Astrocyte of the cerebellum (primary cell): ENCODE measurements at regions not wholly inside any gene's neighbourhood (a gene's known extent, or its start where the extent isn't known, plus 50 kb on each side); places are given as distances from the start of the nearest gene placed in this dataset.
"Not testable (repeated sequence)": the region's sequence is repeated elsewhere in the genome, so short reads cannot be mapped to it uniquely, and the experiment has no call there.

Experiments used
- DNase-seq: peaks from one replicate; pipeline ENCODE4 v3.0.0-alpha.2; 2011; ENCODE audit warnings: low read depth
- H3K4me3 ChIP-seq: 2 replicates; pipeline ENCODE4 v1.5.1; 2011; ENCODE audit warnings: mild to moderate bottlenecking, low read depth, low read length, moderate library complexity
- in situ Hi-C: cut with HindIII; loops from 2 replicates; pipeline ENCODE4 v1.10.0; 2017; ENCODE audit warnings: low sequenced_read_pairs
- TF ChIP-seq, protein P1 (sequence below): IDR thresholded peaks from 2 replicates; pipeline ENCODE4 v1.5.1; 2012; ENCODE audit warnings: low read length, low read depth, moderate library complexity, mild to moderate bottlenecking; ENCODE audit errors: missing control alignments

DNA sequence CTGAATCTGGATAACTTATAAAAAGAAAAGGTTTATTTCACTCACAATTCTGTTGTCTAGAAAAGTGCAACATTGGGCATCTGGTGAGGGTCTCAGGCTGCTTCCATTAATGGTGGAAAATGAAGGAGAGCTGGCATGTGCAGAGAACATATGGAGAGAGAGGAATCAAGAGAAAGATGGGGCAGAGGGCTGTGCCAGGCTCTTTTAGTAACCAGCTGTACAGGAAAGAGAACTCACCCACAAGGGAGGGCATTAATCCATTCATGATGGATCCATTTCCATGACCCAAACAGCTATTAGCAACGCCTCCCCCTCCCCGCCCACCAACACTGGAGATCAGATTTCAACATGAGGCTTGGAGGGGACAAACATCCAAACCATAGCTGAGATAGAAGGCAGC lies 61.7 kb upstream of the LYZL1 start:
- in situ Hi-C loops: no loop called here
- DNase-seq: no peak
- no peak overlapping the region for H3K4me3 ChIP-seq
- TF ChIP-seq, protein P1, sequence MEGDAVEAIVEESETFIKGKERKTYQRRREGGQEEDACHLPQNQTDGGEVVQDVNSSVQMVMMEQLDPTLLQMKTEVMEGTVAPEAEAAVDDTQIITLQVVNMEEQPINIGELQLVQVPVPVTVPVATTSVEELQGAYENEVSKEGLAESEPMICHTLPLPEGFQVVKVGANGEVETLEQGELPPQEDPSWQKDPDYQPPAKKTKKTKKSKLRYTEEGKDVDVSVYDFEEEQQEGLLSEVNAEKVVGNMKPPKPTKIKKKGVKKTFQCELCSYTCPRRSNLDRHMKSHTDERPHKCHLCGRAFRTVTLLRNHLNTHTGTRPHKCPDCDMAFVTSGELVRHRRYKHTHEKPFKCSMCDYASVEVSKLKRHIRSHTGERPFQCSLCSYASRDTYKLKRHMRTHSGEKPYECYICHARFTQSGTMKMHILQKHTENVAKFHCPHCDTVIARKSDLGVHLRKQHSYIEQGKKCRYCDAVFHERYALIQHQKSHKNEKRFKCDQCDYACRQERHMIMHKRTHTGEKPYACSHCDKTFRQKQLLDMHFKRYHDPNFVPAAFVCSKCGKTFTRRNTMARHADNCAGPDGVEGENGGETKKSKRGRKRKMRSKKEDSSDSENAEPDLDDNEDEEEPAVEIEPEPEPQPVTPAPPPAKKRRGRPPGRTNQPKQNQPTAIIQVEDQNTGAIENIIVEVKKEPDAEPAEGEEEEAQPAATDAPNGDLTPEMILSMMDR: no peak

GRCh38 chr10:29228562-29228961 lies 60.3 kb upstream of the LYZL1 start:
- no peak overlapping the region for H3K4me3 ChIP-seq
- TF ChIP-seq, protein P1: no peak
- DNase-seq: no peak
- in situ Hi-C loops: no loop called here

DNA sequence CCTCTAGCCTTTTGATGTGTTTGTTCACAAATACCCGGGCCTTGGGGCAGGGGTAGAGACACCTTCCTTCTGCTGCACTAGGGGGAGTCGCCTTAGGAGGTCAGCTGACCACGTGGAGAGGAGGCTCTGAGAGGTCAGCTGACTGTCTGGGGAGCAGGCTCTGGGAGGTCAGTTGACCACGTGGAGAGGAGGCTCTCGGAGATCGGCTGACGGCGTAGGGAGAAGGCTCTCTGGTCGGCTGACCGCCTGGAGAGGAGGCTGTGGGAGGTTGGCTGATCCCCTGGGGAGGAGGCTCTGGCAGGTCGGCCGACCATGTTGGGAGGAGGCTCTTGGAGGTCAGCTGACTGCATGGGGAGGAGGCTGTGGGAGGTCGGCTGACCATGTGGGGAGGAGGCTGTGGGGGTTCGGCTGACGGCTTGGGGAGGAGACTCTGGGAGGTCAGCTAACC lies 59.6 kb upstream of the LYZL1 start:
- DNase-seq: no peak
- H3K4me3 ChIP-seq: no peak overlapping the region
- in situ Hi-C loops: no loop called here
- TF ChIP-seq, protein P1: no peak

GRCh38 chr10:29236910-29237309 lies 52.0 kb upstream of the LYZL1 start:
- in situ Hi-C loops, DNase-seq, H3K4me3 ChIP-seq: not testable (repeated sequence)

GRCh38 chr10:29237786-29238185 lies 51.1 kb upstream of the LYZL1 start:
- DNase-seq: no peak
- in situ Hi-C loops: no loop called here
- H3K4me3 ChIP-seq: no peak overlapping the region
- TF ChIP-seq, protein P1: no peak

DNA sequence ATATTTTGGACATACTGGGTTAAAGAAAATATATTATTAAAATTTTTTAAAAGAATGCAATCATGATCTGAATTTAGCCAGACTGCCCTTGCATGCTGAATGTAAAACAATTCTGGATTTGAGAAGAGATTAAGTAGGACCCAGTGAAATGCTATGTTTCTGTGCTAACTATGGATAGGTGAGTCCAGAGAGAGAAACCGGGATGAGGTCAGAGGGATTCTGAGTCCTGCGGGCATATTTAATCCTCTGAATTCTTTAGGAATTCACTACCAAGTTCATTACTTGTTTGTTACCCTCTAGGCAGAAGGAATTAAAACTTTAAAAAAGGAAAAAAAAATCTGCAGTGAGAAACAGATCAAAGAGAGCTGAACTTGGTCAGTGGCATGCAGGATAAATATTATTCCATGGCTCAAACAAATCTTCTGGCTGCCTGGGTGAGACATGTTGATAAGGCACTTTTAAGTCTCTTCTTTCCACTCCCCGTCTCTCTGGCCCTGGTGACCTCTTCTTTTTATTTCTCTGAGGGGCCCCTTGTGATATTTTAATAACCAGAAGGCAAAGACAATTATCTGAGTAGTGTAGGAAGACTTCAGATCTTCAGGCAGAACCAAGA lies 50.2 kb upstream of the LYZL1 start:
- no peak for DNase-seq
- in situ Hi-C loops: no loop called here

More for the DNA sequence above, 50.2 kb upstream of the LYZL1 start:
- no peak overlapping the region for H3K4me3 ChIP-seq
- TF ChIP-seq, protein P1: no peak
